Neutrophil (primary cell): ENCODE measurements at regions not wholly inside any gene's neighbourhood (a gene's known extent, or its start where the extent isn't known, plus 50 kb on each side); places are given as distances from the start of the nearest gene placed in this dataset.

Experiments
- H3K27ac ChIP-seq: fragments of 200-600 bp; sonication (generic); 2 replicates; pipeline ENCODE4 v1.5.1; 2016; ENCODE audit warnings: mild to moderate bottlenecking, moderate library complexity
- H3K27me3 ChIP-seq: fragments of 200-600 bp; sonication (generic); 2 replicates; pipeline ENCODE4 v1.6.0; 2016; ENCODE audit warnings: mild to moderate bottlenecking
- H3K36me3 ChIP-seq: fragments of 200-600 bp; sonication (generic); 2 replicates; pipeline ENCODE4 v1.5.1; 2017
- H3K4me1 ChIP-seq, 2 experiments: fragments of 200-600 bp in 1 of 2; sonication (generic) in 1 of 2; 1 replicate in 1 of 2; 2 replicates in 1 of 2; pipeline versions ENCODE4 v1.5.1 to v1.6.1; 2013 to 2016; ENCODE audit warnings: low read depth in 1 of 2, low read length in 1 of 2, mild to moderate bottlenecking in 1 of 2, moderate library complexity in 1 of 2; ENCODE audit not compliant: control insufficient read depth in 1 of 2, insufficient read depth in 1 of 2
- H3K4me3 ChIP-seq, 2 experiments: fragments of 200-600 bp in 1 of 2; sonication (generic) in 1 of 2; 1 replicate in 1 of 2; 2 replicates in 1 of 2; pipeline ENCODE4 v1.5.1; 2013 to 2016; ENCODE audit warnings: low read depth in 1 of 2, low read length in 1 of 2, mild to moderate bottlenecking in 1 of 2, moderate library complexity in 1 of 2
- H3K9me3 ChIP-seq: fragments of 200-600 bp; sonication (generic); 2 replicates; pipeline ENCODE4 v1.5.1; 2016
- CTCF ChIP-seq: fragments of 200-600 bp; sonication (generic); IDR thresholded peaks from 2 replicates; pipeline ENCODE4 v1.5.1; 2016; ENCODE audit warnings: antibody characterized with exemption

- Histone ChIP-seq H3K27ac (no peak overlapping the region), H3K27me3 (no peaks in the 10 kb centered on the region), H3K4me3 (no peak overlapping the region)
Observed at GRCh38 chr7:131747658-131748232, 191.3 kb upstream of the PODXL start.

DNA sequence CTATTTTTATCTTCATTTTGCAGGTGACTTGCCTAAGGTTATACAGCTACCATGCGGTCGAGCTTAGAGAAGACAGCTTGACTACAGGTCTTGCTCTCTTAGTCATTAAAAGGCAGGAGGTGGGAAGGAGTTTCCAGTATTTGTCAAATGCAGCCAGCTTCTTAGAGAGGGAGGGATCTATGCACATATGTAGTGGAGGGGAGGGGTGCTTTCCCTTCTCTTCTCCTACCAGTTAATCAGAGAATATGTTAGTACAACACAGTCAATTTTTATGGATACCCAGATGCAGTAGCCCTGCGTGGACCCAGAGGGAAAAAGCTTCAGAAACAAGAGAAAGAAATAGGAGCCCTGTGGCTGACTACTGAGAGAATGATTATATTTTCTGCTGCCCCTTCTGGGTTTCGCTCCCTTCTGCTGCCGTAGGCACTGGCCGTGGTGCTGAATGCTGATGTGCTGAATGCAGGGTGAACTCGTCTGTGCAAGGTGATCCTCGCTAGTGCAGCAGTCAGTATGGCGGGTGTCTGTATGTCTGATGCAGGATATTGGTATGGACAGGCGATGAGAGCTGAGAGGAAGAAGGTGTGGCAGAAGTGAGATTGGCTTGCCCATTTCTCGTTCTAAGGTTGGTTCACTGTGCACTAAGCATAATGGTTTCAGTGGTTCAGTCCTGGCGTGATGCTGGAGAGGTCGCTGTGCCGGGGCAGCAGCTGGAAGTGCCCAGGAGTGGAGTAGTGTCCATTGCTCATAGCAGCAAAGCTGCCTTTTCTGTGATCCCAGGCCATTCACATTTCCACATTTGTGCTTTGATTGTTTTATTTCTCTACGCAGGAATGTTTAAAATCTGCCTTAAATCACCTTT, 189.2 kb upstream of the PODXL start:
- Histone ChIP-seq H3K9me3 (no peaks in the 10 kb centered on the region), H3K4me3 (no peak overlapping the region), H3K36me3 (no peaks in the 10 kb centered on the region), H3K27ac (no peak overlapping the region), H3K4me1 (no peaks in the 10 kb centered on the region), H3K27me3 (no peaks in the 10 kb centered on the region)
- no peak for TF ChIP-seq CTCF

More at GRCh38 chr7:131747658-131748232, 191.3 kb upstream of the PODXL start:
- H3K4me1 ChIP-seq = no peaks in the 10 kb centered on the region
- no peaks in the 10 kb centered on the region for H3K36me3 ChIP-seq
- no peaks in the 10 kb centered on the region for H3K9me3 ChIP-seq
- no peak for TF ChIP-seq CTCF

DNA sequence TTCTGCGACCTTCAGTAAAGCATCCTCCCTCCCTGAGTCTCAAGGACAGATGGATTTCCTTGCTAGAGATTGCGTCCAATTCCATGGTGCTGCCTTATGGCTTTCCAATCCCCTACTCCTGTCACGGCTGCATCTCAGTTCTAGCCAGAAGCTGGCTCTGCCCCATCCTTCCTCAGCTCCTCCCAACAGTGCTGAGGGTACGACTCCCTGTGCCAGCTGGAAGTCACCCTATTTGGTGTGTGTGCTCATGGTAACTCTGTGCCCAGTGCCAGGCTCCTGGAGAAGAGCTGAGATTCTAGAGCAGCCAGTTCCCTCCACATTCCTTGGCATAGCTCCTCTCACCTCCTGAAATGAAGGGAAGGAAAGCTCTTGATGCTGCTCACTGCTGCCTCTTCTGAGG, 185.0 kb upstream of the PODXL start:
- Histone ChIP-seq H3K27me3 (no peaks in the 10 kb centered on the region), H3K4me3 (no peak overlapping the region), H3K4me1 (no peaks in the 10 kb centered on the region), H3K27ac (no peak overlapping the region), H3K36me3 (no peaks in the 10 kb centered on the region), H3K9me3 (no peaks in the 10 kb centered on the region)
- TF ChIP-seq CTCF = no peak

DNA sequence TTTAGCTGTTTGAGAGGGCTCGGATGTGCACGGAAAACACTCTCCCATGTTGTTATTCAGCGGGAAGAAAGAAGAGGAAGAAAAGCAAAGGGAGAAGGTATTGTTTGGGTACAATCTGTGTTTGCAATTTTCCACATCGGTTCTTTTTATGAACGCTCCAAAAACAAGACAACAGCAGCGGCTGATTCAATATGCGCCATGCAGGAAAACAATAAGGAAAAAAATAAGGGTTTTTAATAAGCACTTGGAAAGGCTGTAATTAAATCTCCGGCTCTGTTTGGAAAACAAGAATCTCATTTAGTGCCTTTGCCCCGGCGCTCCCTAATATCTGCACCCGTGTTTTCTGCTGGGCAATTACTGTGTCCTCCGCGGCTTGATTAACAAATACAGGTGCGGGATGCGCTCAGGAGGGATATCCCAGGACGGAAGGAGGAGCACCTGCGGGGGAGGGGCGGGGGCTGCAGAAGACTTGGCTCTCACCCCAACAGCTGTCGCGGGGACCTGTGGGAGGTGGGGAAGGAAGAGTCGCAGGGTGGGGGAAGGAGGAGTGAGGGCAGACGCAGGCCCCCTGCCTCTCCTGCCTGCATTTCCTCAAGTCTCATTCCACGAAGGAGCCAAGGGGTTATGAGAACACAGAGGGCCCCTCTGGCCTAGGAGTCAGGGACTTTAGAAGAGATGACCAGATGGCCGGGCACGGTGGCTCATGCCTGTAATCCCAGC, 181.5 kb upstream of the PODXL start:
- TF ChIP-seq CTCF = no peak
- no peaks in the 10 kb centered on the region for H3K9me3 ChIP-seq
- no peaks in the 10 kb centered on the region for H3K4me1 ChIP-seq
- no peaks in the 10 kb centered on the region for H3K27me3 ChIP-seq
- no peak overlapping the region for H3K4me3 ChIP-seq
- H3K27ac ChIP-seq = no peak overlapping the region
- H3K36me3 ChIP-seq = no peaks in the 10 kb centered on the region

GRCh38 chr7:131735101-131735500, 178.7 kb upstream of the PODXL start:
- Histone ChIP-seq H3K9me3 (no peaks in the 10 kb centered on the region), H3K27me3 (no peaks in the 10 kb centered on the region), H3K4me3 (no peak overlapping the region), H3K27ac (no peak overlapping the region), H3K36me3 (no peaks in the 10 kb centered on the region), H3K4me1 (no peaks in the 10 kb centered on the region)
- TF ChIP-seq CTCF = no peak
